CD4-positive, alpha-beta T cell treated with Interleukin-17A for 4 hours (primary cell): ENCODE measurements at regions not wholly inside any gene's neighbourhood (a gene's known extent, or its start where the extent isn't known, plus 50 kb on each side); places are given as distances from the start of the nearest gene placed in this dataset.
"Not testable (repeated sequence)": the region's sequence is repeated elsewhere in the genome, so short reads cannot be mapped to it uniquely, and the experiment has no call there.

ENCODE experiments used
- DNase-seq: peaks from one replicate; pipeline ENCODE4 v3.0.0-alpha.2; 2020; ENCODE audit warnings: mixed read lengths

DNA sequence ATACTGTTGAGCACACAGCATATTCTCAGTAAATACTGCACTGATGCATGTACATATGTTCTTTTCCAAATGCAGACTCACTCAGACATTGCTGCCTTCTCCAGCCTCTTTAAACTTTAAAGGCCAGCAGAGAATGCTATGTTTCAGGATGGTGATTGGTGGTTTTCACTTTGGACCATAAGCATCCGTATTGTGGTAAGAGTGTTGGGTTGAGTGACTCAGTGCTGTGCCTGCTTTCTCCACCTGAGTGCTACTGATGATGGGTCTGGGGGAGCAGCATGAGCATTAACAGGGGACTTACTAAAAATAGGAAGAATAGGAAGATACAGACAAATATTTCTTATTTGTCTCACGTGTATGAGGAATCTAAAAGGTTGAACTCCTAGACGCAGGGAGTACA, 56.3 kb upstream of the ZNF92 start:
- no peak for DNase-seq

DNA sequence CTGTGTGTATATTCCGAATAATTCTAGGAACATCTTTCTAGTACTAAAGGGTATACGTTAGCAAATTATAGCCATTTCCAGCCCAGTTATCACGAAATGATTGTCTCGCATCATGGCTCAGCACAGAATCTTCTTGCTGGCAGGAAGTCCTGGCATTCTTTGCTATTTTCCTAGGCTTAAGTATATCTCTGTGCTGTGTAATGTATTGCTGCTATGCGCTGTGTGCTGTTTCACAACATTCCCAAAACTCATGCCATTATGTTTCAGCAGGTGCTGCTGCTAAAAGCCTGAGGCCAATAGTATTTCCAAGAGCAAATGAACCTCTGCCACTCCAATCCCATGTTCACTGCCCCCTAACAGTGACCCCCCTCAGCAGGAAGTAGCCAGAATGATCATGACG, 62.9 kb upstream of the ZNF92 start:
- DNase-seq, result no peak

DNA sequence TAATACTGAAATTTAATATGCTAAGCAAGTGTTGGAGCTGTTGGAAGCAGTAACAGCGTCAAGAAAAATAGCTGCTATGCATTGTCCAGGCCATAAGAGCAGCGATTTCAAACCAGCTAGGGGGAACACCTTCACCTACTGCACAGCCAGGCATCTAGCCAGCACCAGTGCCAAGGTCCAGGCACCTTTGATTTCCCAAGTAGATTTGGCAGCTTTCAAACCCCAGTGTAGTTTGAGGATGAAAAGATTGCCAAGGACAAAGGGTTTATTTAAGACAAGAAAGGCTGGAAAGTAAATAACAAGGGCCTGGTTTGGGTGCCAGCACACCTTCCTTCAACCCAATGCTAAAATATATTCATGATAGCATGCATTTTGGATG, 65.4 kb upstream of the ZNF92 start:
- DNase-seq, result no peak

DNA sequence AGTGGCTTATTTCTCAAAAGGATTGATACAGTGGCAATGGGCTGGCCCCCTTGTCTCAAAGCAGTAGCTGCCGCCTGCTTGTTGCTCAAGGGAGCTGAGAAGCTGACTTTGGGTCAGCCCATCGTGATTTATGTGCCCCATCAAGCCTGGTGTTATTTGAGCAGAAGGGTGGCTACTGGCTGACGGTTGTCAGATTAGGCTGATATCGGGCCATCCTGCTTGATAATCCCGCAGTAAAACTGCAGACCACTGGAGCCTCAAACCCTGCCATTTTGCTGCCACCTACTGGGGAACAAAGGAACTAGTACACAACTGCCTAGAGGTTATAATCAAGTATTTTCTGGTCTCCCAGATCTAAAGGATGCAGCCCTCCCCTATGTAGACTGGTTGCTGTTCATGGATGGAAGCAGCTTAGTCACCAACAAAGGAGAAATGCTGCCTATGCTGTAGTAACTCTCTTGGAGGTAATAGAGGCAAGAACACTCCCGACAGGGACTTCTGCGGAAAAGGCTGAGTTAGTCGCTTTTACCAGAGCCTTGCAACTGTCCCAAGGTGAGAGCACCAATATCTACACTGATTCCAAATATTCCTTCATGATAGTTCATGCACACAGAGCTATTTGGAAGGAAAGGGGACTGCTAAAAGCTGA, 65.9 kb upstream of the ZNF92 start:
- peak; percentile 42 for DNase-seq

DNA sequence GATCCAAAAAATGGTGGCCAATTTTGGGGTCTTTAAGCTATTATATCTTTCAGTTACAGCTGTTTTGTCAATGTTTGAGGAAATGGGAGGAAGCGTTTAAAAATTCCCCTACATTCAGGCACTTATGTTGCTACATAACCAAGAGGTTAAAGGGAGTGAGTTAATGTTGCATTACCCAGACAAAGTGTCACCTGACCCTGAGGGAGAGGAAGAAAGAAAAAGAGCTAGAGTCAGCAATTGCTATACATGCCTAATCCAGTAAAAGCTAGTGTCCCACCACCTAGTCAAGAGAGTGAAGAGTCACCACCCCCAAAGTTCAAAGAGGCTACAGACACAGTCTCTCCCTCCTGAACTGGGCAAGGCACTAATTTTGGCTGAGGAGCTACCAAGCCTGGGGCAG, 69.5 kb upstream of the ZNF92 start:
- no peak for DNase-seq

DNA sequence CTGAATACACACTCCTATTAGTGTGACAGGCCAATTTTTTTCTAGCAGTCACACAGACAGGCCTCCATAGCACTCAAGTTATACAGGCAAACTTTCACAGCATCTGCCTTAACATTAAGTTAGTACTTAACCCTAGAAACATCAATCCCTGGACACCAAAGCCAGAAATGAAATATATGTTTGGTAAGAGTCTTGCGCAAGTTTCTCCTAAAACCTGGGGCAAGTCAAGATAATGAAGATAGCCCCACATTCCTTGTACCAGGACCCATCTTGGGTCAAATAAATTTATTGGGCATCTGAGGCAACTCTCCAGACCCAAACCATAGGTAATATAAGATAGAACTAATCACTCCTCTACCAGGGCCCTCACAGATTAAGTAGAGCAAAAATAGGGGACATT, 70.8 kb upstream of the ZNF92 start:
- no peak for DNase-seq

DNA sequence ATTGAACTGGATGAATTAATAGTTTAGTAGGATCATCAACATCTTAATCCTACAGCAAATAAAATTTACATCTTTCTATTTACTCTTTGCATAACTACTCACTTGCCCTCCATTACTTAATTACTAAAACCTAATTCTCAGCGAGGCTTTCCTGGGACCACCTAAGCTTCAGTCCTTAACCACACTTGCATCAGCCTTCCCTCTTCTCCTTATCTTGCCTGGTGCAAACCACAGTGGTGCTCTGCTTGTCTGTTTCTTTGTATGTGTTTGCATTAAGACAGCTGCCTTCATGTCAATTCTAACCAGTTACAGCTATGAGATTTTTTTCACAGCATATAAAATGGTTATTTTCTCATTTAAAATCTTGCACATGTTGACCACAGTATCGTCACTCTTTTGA, 72.6 kb upstream of the ZNF92 start:
- DNase-seq, result no peak

DNA sequence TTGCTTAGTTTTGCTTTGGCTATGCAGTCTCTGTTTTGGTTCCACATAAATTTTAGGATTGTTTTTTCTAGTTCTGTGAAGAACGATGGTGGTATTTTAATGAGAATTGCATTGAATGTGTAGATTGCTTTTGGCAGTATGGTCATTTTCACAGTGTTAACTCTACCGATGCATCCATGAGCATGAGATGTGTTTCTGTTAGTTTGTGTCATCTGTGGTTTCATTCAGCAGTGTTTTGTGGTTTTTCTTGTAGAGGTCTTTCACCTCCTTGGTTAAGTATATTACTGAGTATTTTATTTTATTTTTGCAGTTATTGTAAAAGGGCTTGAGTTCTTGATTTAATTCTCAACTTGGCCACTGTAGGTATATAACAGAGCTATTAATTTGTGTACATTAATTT, 78.2 kb upstream of the ZNF92 start:
- no peak for DNase-seq

DNA sequence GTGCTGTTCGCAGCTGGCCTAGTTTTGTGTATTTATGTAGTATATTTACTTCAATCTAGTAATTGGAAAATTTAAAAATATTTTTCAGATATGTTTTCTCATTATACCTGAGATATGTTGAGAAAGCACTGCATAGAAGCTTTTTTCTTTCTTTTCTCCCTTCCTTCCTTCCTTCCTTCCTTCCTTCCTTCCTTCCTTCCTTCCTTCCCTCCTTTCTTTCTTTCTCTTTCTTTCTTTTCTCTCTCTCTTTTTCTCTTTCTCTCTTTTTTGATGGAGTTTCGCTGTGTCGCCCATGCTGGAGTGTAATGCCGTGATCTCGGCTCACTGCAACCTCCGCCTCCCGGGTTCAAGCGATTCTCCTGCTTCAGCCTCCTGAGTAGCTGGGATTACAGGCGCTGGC, 83.3 kb upstream of the ZNF92 start:
- not testable (repeated sequence) for DNase-seq

DNA sequence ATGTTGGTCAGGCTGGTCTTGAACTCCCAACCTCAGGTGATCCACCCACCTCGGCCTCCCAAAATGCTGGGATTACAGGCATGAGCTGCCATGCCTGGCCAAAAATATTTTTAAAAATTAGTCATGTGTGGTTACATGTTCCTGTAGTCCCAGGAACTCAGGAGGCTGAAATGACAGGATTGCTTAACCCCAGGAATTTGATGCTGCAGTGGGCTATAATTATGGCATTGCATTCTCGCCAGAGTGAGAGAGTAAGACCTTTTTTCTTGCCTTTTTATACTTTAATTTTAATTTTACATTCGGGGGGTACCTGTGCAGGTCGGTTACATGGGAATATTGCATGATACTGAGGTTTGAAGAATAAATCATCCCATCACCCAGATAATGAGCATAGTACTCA, 86.6 kb upstream of the ZNF92 start:
- no peak for DNase-seq

DNA sequence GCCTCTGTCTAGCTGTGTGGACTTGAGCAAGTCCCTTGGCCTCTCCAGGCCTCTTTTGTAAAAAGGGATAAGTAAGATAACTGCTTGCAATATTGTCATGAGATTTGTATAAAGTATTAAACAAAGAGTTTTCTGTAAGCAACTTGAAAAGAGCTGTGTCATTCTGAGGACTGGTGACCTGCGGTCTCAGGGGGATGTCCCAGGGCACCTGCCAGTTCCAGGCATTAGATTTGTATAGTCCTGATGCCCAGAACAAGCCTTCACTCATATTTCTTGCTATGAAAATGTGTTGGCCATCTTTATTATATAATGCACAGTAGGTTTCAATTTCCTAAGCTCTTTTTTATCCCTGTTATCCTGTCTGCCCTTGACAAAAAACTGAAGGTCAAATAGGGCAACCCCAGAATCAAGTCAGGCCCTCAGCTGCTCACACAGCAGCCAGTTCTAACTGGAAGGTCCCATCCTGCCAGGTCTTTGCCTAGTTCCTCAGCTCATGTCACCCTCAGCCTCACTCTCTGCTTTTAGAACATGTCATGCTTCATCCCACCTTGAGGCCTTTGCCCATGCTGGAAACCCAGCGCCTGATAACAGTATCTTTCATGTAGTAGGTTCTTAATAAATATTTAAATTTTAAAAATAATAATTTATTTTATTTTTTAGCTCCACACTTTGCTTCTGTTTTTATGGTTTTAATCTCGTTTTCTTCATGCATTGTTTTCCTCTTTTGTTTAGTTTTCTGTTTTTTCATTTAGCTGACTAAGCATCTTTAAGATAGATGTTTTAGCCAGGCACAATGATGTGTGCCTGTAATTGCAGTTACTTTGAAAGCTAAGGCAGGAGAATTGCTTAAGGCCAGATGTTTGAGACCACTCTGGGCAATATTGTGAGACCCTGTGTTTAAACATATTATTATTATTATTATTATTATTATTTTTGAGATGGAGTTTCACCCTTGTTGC, 87.5 kb upstream of the ZNF92 start:
- DNase-seq, result no peak

DNA sequence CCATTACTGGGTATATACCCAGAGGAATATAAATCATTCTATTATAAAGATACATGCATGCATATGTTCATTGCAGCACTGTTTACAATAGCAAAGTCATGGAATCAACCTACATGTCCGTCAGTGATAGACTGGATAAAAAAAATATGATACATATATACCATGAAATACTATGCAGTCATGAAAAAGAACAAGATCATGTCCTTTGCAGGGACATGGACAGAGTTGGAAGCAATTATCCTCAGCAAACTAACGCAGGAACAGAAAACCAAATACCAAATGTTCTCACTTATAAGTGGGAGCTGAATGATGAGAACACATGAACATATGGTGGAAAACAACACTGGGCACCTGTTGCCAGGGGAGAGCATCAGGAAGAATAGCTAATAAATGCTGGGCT, 88.4 kb upstream of the ZNF92 start:
- not testable (repeated sequence) for DNase-seq

DNA sequence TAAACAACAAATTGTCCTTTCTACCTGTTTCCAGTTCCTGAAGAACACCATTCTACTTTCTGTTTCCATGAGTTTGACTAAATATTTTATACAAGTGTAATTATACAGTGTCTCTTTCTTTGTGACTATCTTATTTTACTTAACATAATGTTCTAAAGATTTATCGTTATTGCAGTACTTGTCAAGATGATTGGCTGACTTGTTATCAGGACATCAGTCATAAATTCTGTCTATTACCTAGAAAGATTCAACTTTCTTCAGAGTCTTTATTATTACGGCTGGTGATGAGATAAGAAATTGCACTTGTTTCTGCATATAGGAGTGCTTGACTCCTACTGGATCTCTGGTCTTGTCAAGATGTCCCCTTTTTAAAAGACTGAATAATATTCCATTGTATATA, 93.9 kb upstream of the ZNF92 start:
- DNase-seq, result no peak

DNA sequence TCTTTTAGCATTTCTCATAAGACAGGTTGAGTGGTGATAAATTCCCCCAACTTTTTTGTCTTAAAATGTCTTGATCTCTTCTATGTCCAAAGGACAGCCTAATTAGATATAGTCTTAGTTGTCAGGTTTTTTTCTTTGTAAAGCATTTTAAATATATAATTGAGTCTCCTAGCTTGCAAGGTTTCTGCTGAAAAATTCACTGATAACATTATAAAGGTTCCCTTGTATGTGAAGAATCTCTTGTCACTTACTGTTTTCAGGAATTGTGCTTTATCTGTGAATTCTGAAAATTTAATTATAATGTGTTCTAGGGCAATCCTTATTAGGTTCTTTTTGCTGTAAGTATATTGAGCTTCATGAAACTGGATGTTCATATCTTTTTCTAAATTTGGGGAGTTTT, 96.8 kb upstream of the ZNF92 start:
- DNase-seq, result no peak

DNA sequence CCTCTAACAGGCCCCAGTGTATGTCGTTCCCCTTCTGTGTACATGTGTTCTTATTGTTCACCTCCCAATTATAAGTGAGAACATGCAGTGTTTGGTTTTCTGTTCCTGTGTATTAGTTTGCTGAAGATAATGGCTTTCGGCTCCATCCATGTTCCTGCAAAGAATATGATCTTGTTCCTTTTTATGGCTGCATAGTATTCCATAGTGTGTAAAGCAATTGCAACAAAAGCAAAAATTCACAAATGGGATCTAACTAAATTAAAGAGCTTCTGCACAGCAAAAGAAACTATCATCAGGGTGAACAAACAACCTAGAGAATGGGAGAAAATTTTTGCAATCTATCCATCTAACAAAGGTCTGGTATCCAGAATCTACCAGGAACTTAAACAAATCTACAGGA, 102.2 kb upstream of the ZNF92 start:
- DNase-seq, result not testable (repeated sequence)

DNA sequence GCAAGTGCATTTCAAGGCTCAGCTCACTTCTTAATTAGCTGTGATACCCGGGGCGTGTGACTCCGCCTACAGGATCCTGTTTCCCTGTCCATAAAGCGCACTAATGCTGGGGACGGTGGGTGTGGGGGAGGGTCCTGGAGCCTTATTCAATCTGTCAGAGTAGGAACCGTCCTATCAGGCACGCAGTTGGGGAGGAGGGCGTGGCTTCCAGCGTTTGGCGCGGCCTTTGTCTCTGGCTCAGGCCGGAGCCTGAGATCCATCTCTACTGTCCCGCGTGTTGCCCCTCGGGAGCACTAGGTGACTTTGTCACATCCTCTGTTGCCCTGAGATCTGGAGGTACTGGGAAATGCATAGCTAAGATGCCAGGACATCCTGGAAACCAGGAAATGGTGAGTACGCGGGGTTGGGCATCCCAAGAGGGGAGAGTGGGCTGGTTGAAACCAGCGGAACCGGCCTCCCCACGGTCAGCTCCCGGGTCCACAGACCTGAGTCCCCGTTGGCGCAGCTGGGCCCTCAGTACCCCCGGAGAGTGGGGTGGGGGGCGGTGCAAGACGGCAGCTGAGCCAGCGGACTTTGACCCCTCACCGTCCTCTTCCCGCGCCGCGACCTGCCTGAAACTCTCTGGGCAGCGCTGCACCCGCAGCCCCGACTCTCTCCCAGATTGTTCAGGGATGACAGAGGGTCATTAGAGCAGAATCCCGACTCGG, 104.4 kb upstream of the ZNF92 start:
- DNase-seq, result peak; percentile 22

DNA sequence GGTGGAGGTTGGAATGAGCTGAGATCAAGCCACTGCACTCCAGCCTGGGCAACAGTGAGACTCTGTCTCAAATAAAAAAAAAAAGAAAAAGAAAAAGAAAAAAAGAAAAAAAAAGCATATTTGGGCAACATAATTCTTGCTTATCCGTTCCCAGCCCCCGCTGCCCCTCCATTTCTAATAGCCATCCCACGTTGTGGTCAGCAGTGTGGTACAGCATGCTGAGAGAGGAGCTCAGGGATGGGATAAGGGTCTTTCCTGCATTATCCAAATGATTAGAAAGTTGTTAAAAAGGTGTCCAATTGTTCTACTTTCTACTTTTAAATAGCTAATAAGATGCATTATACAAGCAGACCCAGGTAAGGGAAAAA, 104.9 kb upstream of the ZNF92 start:
- DNase-seq, result no peak

DNA sequence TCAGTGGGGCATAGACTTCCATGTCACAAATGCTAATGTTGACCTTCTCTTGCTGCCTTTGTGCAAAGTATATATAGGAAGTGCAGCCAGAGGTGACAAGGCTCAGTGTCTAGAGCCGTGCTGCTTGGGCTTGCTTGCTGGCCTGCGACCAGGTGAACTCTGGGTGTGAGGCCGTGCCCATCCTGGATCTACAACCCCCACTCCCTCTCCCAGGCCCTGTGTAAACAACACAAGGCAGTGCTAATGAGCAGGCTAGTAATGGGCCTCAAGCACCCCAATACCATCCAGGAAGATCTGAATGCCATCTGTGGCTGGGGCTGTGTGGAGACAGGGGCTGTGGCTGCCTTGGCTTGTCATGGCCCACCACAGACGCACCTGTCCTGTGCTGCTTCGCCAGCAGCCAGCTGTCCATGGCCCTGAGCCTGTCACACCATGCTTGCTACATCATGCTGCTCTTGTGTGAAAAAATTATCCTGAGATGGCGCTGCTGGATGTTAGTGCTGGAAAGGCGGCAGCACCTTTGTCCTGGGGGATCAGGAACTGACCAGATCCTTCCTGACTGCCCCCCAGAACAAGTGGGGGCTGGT, 107.6 kb upstream of the ZNF92 start:
- no peak for DNase-seq

DNA sequence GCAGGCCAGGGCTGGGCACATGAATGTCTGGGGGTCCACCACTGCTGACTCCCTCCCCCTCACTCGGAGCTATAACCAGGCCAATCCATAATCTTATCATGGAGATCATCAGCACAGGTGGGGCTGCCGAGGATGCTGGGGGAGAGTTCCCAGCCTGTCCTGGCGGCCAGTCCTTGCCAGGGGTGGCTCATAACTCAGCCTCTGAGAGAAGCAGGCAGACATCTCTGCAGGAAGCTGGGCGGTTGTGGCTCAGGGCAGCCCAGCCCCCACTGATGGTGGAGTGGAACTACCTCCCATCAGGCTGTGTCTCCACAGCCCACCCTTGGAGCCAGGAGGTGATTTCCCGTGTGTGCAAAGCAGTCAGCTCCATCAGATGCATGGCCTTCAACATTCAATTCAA, 109.4 kb upstream of the ZNF92 start:
- DNase-seq, result no peak

DNA sequence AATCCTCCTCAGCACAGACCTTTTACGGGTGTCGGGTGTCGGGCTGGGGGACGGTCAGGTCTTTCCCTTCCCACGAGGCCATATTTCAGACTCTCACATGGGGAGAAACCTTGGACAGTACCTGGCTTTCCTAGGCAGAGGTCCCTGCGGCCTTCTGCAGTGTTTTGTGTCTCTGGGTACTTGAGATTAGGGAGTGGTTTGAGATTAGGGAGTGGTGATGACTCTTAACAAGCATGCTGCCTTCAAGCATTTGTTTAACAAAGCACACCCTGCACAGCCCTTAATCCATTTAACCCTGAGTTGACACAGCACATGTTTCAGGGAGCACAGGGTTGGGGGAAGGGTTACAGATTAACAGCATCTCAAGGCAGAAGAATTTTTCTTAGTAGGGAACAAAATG, 113.0 kb upstream of the ZNF92 start:
- not testable (repeated sequence) for DNase-seq

DNA sequence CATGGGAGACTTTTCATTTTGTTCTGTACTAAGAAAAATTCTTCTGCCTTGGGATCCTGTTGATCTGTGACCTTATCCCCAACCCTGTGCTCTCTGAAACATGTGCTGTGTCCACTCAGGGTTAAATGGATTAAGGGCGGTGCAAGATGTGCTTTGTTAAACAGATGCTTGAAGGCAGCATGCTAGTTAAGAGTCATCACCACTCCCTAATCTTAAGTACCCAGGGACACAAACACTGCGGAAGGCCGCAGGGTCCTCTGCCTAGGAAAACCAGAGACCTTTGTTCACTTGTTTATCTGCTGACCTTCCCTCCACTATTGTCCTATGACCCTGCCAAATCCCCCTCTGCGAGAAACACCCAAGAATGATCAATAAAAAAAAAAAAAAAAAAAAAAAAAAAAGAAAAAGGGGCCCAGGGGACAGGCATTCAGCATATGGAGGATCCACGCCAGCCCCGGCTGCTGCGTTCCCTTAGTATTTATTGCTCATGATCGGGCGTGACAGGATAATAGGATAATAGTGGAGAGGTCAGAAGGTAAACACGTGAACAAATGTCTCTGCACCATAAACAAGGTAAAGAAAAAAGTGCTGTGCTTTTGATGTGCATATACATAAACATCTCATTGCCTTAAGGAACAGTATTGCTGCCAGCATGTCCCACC, 113.7 kb upstream of the ZNF92 start:
- not testable (repeated sequence) for DNase-seq

DNA sequence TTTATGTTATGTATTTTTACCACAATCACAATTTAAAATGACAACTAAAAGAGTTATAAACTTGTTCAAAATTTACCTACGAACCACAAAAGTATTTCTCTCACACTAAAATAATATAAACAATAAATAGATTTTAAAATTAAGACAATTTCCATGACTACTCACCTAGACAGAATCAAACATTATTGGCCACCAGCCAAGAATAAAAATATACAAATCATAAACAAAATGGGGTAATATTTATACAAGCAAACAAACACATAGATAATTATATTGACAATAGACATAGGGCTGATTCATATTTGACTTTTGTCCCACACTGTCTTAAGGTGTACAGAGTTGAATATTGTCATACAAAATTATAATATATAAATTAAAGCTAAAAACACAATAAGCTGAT, 119.6 kb upstream of the ZNF92 start:
- DNase-seq, result no peak
